IPS DF 4.7 (cell line): ENCODE measurements at regions not wholly inside any gene's neighbourhood (a gene's known extent, or its start where the extent isn't known, plus 50 kb on each side); places are given as distances from the start of the nearest gene placed in this dataset.

Experiments used
- DNase-seq: peaks from one replicate; pipeline ENCODE4 v3.0.0-alpha.2; 2013; ENCODE audit warnings: low spot score; ENCODE audit errors: extremely low read depth

GRCh38 chr13:73235385-73235784, 176.6 kb downstream of the KLF5 start:
- no peak for DNase-seq

GRCh38 chr13:73231471-73231870, 172.7 kb downstream of the KLF5 start:
- DNase-seq = no peak

- no peak for DNase-seq
These were observed 171.9 kb downstream of the KLF5 start for GRCh38 chr13:73230716-73231115.

GRCh38 chr13:73228546-73228945, 169.7 kb downstream of the KLF5 start:
- no peak for DNase-seq

- DNase-seq = no peak
These were observed 167.2 kb downstream of the KLF5 start for GRCh38 chr13:73225990-73226389.

GRCh38 chr13:73224703-73225102, 165.9 kb downstream of the KLF5 start:
- no peak for DNase-seq

GRCh38 chr13:73223372-73223781, 164.6 kb downstream of the KLF5 start:
- DNase-seq = no peak

- no peak for DNase-seq
These were observed 164.0 kb downstream of the KLF5 start for GRCh38 chr13:73222627-73223305.

GRCh38 chr13:73220966-73221720, 162.3 kb downstream of the KLF5 start:
- DNase-seq = no peak

GRCh38 chr13:73218181-73218580, 159.4 kb downstream of the KLF5 start:
- DNase-seq = no peak

GRCh38 chr13:73216381-73216831, 157.6 kb downstream of the KLF5 start:
- no peak for DNase-seq

- no peak for DNase-seq
These were observed 157.0 kb downstream of the KLF5 start for GRCh38 chr13:73215823-73216222.

GRCh38 chr13:73212482-73212881, 153.7 kb downstream of the KLF5 start:
- DNase-seq = no peak

- no peak for DNase-seq
These were observed 151.5 kb downstream of the KLF5 start for GRCh38 chr13:73210218-73210883.

GRCh38 chr13:73204952-73205351, 146.1 kb downstream of the KLF5 start:
- no peak for DNase-seq

- no peak for DNase-seq
These were observed 142.8 kb downstream of the KLF5 start for GRCh38 chr13:73201626-73202025.

GRCh38 chr13:73198991-73199411, 140.2 kb downstream of the KLF5 start:
- DNase-seq = no peak

GRCh38 chr13:73195091-73195490, 136.3 kb downstream of the KLF5 start:
- no peak for DNase-seq

- no peak for DNase-seq
These were observed 135.5 kb downstream of the KLF5 start for GRCh38 chr13:73194310-73194709.

GRCh38 chr13:73193554-73193953, 134.7 kb downstream of the KLF5 start:
- DNase-seq = no peak

GRCh38 chr13:73190477-73190876, 131.7 kb downstream of the KLF5 start:
- DNase-seq = no peak

- no peak for DNase-seq
These were observed 131.0 kb downstream of the KLF5 start for GRCh38 chr13:73189776-73190175.
